ENCODE measurements at regions not wholly inside any gene's neighbourhood (a gene's known extent, or its start where the extent isn't known, plus 50 kb on each side); places are given as distances from the start of the nearest gene placed in this dataset.

GRCh38 chr7:106416430-106416829 lies 131.6 kb upstream of the NAMPT start:
- ChIA-PET CTCF (interaction anchor here (1.4 kb wide), 1 partner anchor 9 kb away, joined by 3 read pairs; no protein-coding TSS in a partner anchor), POLR2A (no interaction called here)

GRCh38 chr7:106415433-106415832 lies 130.7 kb upstream of the NAMPT start:
- POLR2A ChIA-PET, result interaction anchor here (1.4 kb wide), 1 partner anchor 10 kb away, joined by 4 read pairs; no protein-coding TSS in a partner anchor
- CTCF ChIA-PET, result interaction anchor here (1.3 to 1.4 kb wide), 2 partner anchors 10 to 65 kb away, joined by 3 read pairs; no protein-coding TSS in a partner anchor

- ChIA-PET POLR2A (no interaction called here), CTCF (no interaction called here)
These were observed 128.7 kb upstream of the NAMPT start for GRCh38 chr7:106413446-106413845.

- ChIA-PET POLR2A (interaction anchor here (0.6 to 1.3 kb wide), 4 partner anchors 19 to 121 kb away, joined by 5 to 12 read pairs (median 8); partner anchors contain the start of gene NAMPT), CTCF (interaction anchor here (0.9 to 1.6 kb wide), 3 partner anchors 14 to 32 kb away, joined by 3 to 4 read pairs (median 3); no protein-coding TSS in a partner anchor)
These were observed 120.9 kb upstream of the NAMPT start for GRCh38 chr7:106405697-106406141.

- CTCF ChIA-PET, result no interaction called here
- POLR2A ChIA-PET, result no interaction called here
These were observed 118.1 kb upstream of the NAMPT start for GRCh38 chr7:106402898-106403297.

GRCh38 chr7:106400923-106401322 lies 116.1 kb upstream of the NAMPT start:
- CTCF ChIA-PET, result interaction anchor here (1.4 kb wide), 1 partner anchor 17 kb away, joined by 4 read pairs; no protein-coding TSS in a partner anchor
- POLR2A ChIA-PET, result no interaction called here

GRCh38 chr7:106398786-106399185 lies 114.0 kb upstream of the NAMPT start:
- ChIA-PET POLR2A (no interaction called here), CTCF (interaction anchor here (1.3 kb wide), 1 partner anchor 14 kb away, joined by 3 read pairs; no protein-coding TSS in a partner anchor)

- CTCF ChIA-PET, result no interaction called here
- POLR2A ChIA-PET, result no interaction called here
These were observed 113.2 kb upstream of the NAMPT start for GRCh38 chr7:106397994-106398393.

- ChIA-PET CTCF (no interaction called here), POLR2A (no interaction called here)
These were observed 109.7 kb upstream of the NAMPT start for GRCh38 chr7:106394526-106394925.

- ChIA-PET POLR2A (no interaction called here), CTCF (no interaction called here)
These were observed 108.9 kb upstream of the NAMPT start for GRCh38 chr7:106393564-106394251.

- ChIA-PET POLR2A (no interaction called here), CTCF (no interaction called here)
These were observed 107.8 kb upstream of the NAMPT start for GRCh38 chr7:106392590-106392989.

GRCh38 chr7:106392144-106392543 lies 107.4 kb upstream of the NAMPT start:
- CTCF ChIA-PET, result no interaction called here
- POLR2A ChIA-PET, result no interaction called here

- ChIA-PET POLR2A (no interaction called here), CTCF (no interaction called here)
These were observed 102.2 kb upstream of the NAMPT start for GRCh38 chr7:106386958-106387357.

GRCh38 chr7:106384373-106384772 lies 99.6 kb upstream of the NAMPT start:
- ChIA-PET CTCF (interaction anchor here (0.7 to 1.2 kb wide), 2 partner anchors 15 to 36 kb away, joined by 3 read pairs; no protein-coding TSS in a partner anchor), POLR2A (no interaction called here)

GRCh38 chr7:106382929-106383328 lies 98.1 kb upstream of the NAMPT start:
- ChIA-PET CTCF (no interaction called here), POLR2A (no interaction called here)

GRCh38 chr7:106382129-106382528 lies 97.3 kb upstream of the NAMPT start:
- ChIA-PET POLR2A (no interaction called here), CTCF (no interaction called here)

GRCh38 chr7:106381252-106381651 lies 96.5 kb upstream of the NAMPT start:
- POLR2A ChIA-PET, result no interaction called here
- CTCF ChIA-PET, result no interaction called here

GRCh38 chr7:106377847-106378361 lies 93.1 kb upstream of the NAMPT start:
- ChIA-PET CTCF (no interaction called here), POLR2A (no interaction called here)

- POLR2A ChIA-PET, result no interaction called here
- CTCF ChIA-PET, result no interaction called here
These were observed 91.4 kb upstream of the NAMPT start for GRCh38 chr7:106376026-106376799.

GRCh38 chr7:106375499-106375898 lies 90.7 kb upstream of the NAMPT start:
- ChIA-PET CTCF (no interaction called here), POLR2A (no interaction called here)

- ChIA-PET CTCF (no interaction called here), POLR2A (no interaction called here)
These were observed 89.7 kb upstream of the NAMPT start for GRCh38 chr7:106374437-106374836.
